Caco-2 (cell line): ENCODE measurements at regions not wholly inside any gene's neighbourhood (a gene's known extent, or its start where the extent isn't known, plus 50 kb on each side); places are given as distances from the start of the nearest gene placed in this dataset.

Experiments used
- BruUV-seq: library from RNA; stranded (reverse); fragments of 400-500 nt; replicated peaks from 2 replicates; lab custom pipeline; 2021; lab: Mats Ljungman, UMichigan
- CTCF ChIA-PET: fragments of 300-600 bp; sonication (Branson Sonifier 250); formaldehyde crosslinking; loops from one replicate; lab custom pipeline; 2022; ENCODE audit warnings: antibody characterized with exemption; lab: Charles Lee
- POLR2A ChIA-PET: fragments of 300-600 bp; sonication (Branson Sonifier 250); formaldehyde crosslinking; loops from one replicate; lab custom pipeline; 2022; ENCODE audit warnings: antibody characterized with exemption; lab: Charles Lee
- DNase-seq, 2 experiments: peaks; one replicate each; pipeline versions ENCODE4 v3.0.0 to v3.0.0-alpha.2; 2020 to 2022
- H3K27me3 ChIP-seq: replicated peaks from 2 replicates; pipeline ENCODE4 v1.6.0; 2011; ENCODE audit warnings: low read length; ENCODE audit not compliant: control insufficient read depth, insufficient read depth
- H3K36me3 ChIP-seq: 2 replicates; pipeline ENCODE4 v1.5.1; 2011; ENCODE audit warnings: low read length; ENCODE audit not compliant: control insufficient read depth, insufficient read depth
- H3K4me1 ChIP-seq: fragments of 250-450 bp; sonication (Bioruptor Pico); 2 replicates; pipeline ENCODE4 v1.5.1; 2020; ENCODE audit warnings: mild to moderate bottlenecking
- H3K4me3 ChIP-seq: 2 replicates; pipeline ENCODE4 v1.5.1; 2011; ENCODE audit warnings: low read depth, mild to moderate bottlenecking, control low read depth, low read length
- H3K9me3 ChIP-seq: fragments of 250-450 bp; sonication (Bioruptor Pico); 2 replicates; pipeline ENCODE4 v1.5.1; 2020; ENCODE audit warnings: mild to moderate bottlenecking, moderate library complexity
- H3K27ac Mint-ChIP-seq: one replicate; pipeline ENCODE4 v1.8.0; 2022; ENCODE audit warnings: mixed read lengths; ENCODE audit not compliant: unreplicated experiment
- H3K27me3 Mint-ChIP-seq: one replicate; pipeline ENCODE4 v1.8.0; 2022; ENCODE audit warnings: mixed read lengths; ENCODE audit not compliant: insufficient read depth, unreplicated experiment
- H3K36me3 Mint-ChIP-seq: one replicate; pipeline ENCODE4 v1.8.0; 2022; ENCODE audit warnings: mild to moderate bottlenecking, mixed read lengths; ENCODE audit not compliant: insufficient read depth, unreplicated experiment
- H3K4me1 Mint-ChIP-seq: one replicate; pipeline ENCODE4 v1.8.0; 2022; ENCODE audit warnings: low read depth, mixed read lengths; ENCODE audit not compliant: unreplicated experiment
- H3K4me3 Mint-ChIP-seq: one replicate; pipeline ENCODE4 v1.8.0; 2022; ENCODE audit warnings: mild to moderate bottlenecking, moderate library complexity, mixed read lengths; ENCODE audit not compliant: unreplicated experiment
- H3K9me3 Mint-ChIP-seq: one replicate; pipeline ENCODE4 v1.8.0; 2022; ENCODE audit warnings: mixed read lengths; ENCODE audit not compliant: unreplicated experiment
- intact Hi-C: fragments of 100-400 bp; cut with micrococcal nuclease; formaldehyde crosslinking; loops from one replicate; pipeline ENCODE4 v1.10.0; 2022; ENCODE audit not compliant: unreplicated experiment
- TF ChIP-seq, protein P1 (sequence below), 2 experiments: fragments of 200-600 bp in 1 of 2; IDR thresholded peaks; 1 replicate in 1 of 2; 2 replicates in 1 of 2; pipeline versions ENCODE4 v1.5.1 to v1.8.0; 2011 to 2022; ENCODE audit warnings: antibody characterized with exemption in 1 of 2, control low read depth in 1 of 2, inconsistent platforms in 1 of 2, low read depth in 1 of 2, low read length in 1 of 2, mild to moderate bottlenecking in 1 of 2, moderate library complexity in 1 of 2; ENCODE audit not compliant: insufficient read depth in 1 of 2, severe bottlenecking in 1 of 2, unreplicated experiment in 1 of 2

DNA sequence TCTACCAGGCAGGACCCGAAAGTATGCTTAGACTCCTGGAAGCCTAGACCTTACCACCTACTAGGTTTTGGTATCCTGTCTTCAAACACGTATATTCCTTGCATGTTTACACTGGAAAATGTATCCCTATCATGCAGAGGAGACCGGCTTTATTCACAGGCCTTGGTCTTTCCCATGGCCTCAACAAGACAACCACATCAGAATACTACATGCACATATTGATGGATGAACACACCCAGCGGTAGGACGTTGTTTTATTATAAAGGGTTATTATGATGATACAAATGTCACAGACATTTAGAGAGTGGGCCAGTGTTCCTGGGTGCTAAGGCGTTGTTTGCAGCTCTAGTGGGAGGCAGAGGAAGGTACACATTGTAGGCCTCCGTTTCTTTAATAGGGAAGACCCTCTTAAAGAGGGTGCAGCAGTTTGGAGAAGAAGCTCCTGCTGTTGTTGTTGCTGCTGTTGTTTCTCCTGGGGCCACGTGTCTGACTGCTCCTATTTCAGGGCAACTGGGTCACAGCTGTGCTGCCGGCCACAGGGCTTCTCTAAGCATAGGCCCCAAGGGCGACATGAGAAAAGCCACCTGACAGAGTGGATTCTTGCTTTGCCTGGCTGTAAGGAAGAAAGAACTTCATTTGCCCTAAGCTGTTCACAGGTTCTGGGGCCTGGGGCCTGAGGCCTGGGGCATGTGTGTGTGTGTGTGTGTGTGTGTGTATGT lies 98.3 kb upstream of the SASH1 start:
- Histone ChIP-seq H3K4me3 (no peak overlapping the region), H3K36me3 (no peaks in the 10 kb centered on the region), H3K27me3 (no peaks in the 10 kb centered on the region), H3K4me1 (no peaks in the 10 kb centered on the region), H3K9me3 (no peaks in the 10 kb centered on the region)
- BruUV-seq: no TSS peak
- peak in 1 of 2 experiments; percentile 33 for DNase-seq
- no peaks in the 10 kb centered on the region for H3K36me3 Mint-ChIP-seq
- no peak overlapping the region for H3K27ac Mint-ChIP-seq
- intact Hi-C loops: no loop called here
- ChIA-PET CTCF (interaction anchor here (0.9 kb wide), 1 partner anchor 64 kb away, joined by 4 read pairs; no protein-coding TSS in a partner anchor), POLR2A (interaction anchor here (0.6 kb wide), 1 partner anchor 53 kb away, joined by 12 read pairs; no protein-coding TSS in a partner anchor)
- no peaks in the 10 kb centered on the region for H3K27me3 Mint-ChIP-seq
- no peaks in the 10 kb centered on the region for H3K9me3 Mint-ChIP-seq
- H3K4me1 Mint-ChIP-seq: peaks cover 5% of the 10 kb centered on the region
- no peak overlapping the region for H3K4me3 Mint-ChIP-seq
- TF ChIP-seq, protein P1, sequence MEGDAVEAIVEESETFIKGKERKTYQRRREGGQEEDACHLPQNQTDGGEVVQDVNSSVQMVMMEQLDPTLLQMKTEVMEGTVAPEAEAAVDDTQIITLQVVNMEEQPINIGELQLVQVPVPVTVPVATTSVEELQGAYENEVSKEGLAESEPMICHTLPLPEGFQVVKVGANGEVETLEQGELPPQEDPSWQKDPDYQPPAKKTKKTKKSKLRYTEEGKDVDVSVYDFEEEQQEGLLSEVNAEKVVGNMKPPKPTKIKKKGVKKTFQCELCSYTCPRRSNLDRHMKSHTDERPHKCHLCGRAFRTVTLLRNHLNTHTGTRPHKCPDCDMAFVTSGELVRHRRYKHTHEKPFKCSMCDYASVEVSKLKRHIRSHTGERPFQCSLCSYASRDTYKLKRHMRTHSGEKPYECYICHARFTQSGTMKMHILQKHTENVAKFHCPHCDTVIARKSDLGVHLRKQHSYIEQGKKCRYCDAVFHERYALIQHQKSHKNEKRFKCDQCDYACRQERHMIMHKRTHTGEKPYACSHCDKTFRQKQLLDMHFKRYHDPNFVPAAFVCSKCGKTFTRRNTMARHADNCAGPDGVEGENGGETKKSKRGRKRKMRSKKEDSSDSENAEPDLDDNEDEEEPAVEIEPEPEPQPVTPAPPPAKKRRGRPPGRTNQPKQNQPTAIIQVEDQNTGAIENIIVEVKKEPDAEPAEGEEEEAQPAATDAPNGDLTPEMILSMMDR (IDR thresholded peaks at IDR 0.05; ENCODE audit: insufficient read depth in 1 of 2, low read depth in 1 of 2, low read length in 1 of 2, severe bottlenecking in 1 of 2, unreplicated experiment in 1 of 2): no peak

DNA sequence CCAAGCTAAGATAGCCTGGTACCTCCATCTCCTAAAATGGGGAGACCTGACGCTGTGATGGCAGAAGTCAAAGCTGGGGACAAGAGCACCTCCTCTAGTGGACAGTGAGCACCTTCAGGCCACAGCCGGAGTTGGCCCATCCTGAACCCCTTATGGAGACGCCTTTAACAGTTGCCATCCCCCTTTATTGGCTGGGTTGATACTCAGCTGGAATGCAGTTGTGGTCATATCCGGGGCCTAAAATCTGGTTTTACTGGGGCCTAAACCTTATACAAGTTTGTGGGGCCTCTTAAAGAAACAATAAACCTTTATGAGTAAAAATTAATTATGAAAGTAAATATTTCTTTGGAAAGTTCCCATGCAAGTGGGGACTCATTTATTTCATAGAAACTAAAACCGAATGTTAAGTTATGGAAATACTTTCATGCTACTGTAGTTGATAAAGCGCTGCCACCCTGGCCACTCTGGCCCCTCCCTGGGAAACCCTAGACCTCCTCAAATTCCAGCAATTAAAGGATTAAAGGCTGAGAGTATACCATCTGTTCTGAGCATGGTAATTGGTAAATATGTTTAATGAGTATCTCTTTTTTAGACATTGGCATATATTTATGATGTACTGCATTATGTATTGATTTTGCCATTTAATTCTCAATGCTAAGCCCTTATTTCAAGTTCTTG lies 95.1 kb upstream of the SASH1 start:
- H3K36me3 Mint-ChIP-seq: no peaks in the 10 kb centered on the region
- Histone ChIP-seq H3K9me3 (no peaks in the 10 kb centered on the region), H3K27me3 (no peaks in the 10 kb centered on the region), H3K4me1 (no peaks in the 10 kb centered on the region), H3K4me3 (no peak overlapping the region), H3K36me3 (no peaks in the 10 kb centered on the region)
- POLR2A ChIA-PET: no interaction called here
- no peaks in the 10 kb centered on the region for H3K9me3 Mint-ChIP-seq
- no peak for DNase-seq
- no peaks in the 10 kb centered on the region for H3K4me1 Mint-ChIP-seq
- no peak overlapping the region for H3K27ac Mint-ChIP-seq
- no TSS peak for BruUV-seq
- H3K27me3 Mint-ChIP-seq: no peaks in the 10 kb centered on the region
- TF ChIP-seq, protein P1 (IDR thresholded peaks at IDR 0.05; ENCODE audit: insufficient read depth in 1 of 2, low read depth in 1 of 2, low read length in 1 of 2, severe bottlenecking in 1 of 2, unreplicated experiment in 1 of 2): no peak
- H3K4me3 Mint-ChIP-seq: no peak overlapping the region
- CTCF ChIA-PET: no interaction called here
- intact Hi-C loops: no loop called here

DNA sequence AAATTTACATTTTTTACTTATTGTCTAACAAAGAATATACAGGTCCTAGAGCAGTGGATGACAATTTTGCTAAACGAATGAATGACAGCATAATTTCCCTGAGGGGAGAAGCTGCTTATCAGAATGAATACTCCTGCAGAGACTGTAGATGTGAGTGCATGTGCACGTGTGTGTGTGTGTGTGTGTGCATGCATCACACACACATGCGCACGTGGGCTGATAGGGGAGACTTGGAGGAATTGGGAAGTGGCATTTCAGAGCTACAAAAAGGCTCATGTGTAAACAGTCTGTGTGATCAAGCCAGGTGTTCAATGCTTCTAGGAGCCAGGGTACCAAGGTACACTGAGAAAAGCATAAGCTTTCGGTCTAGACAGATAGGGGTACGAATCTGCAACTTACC lies 93.5 kb upstream of the SASH1 start:
- Mint-ChIP-seq H3K27ac (no peak overlapping the region), H3K27me3 (no peaks in the 10 kb centered on the region), H3K9me3 (no peaks in the 10 kb centered on the region), H3K36me3 (no peaks in the 10 kb centered on the region), H3K4me3 (no peak overlapping the region), H3K4me1 (no peaks in the 10 kb centered on the region)
- Histone ChIP-seq H3K36me3 (no peaks in the 10 kb centered on the region), H3K4me1 (no peaks in the 10 kb centered on the region), H3K4me3 (no peak overlapping the region), H3K9me3 (no peaks in the 10 kb centered on the region), H3K27me3 (no peaks in the 10 kb centered on the region)
- no peak for DNase-seq
- ChIA-PET CTCF (no interaction called here), POLR2A (no interaction called here)
- intact Hi-C loops: no loop called here
- BruUV-seq: no TSS peak
- TF ChIP-seq, protein P1 (IDR thresholded peaks at IDR 0.05; ENCODE audit: insufficient read depth in 1 of 2, low read depth in 1 of 2, low read length in 1 of 2, severe bottlenecking in 1 of 2, unreplicated experiment in 1 of 2): no peak
